GM18511 (cell line): ENCODE measurements at regions not wholly inside any gene's neighbourhood (a gene's known extent, or its start where the extent isn't known, plus 50 kb on each side); places are given as distances from the start of the nearest gene placed in this dataset.

Experiments
- ATAC-seq: cut with Tn5 transposase; IDR thresholded peaks from one replicate; pipeline ENCODE4 v1.9.1; 2021; ENCODE audit warnings: mild to moderate bottlenecking, moderate library complexity; ENCODE audit not compliant: unreplicated experiment

- no peak for ATAC-seq
Observed at GRCh38 chr2:207235621-207236020, 69.9 kb upstream of the KLF7 start.

DNA sequence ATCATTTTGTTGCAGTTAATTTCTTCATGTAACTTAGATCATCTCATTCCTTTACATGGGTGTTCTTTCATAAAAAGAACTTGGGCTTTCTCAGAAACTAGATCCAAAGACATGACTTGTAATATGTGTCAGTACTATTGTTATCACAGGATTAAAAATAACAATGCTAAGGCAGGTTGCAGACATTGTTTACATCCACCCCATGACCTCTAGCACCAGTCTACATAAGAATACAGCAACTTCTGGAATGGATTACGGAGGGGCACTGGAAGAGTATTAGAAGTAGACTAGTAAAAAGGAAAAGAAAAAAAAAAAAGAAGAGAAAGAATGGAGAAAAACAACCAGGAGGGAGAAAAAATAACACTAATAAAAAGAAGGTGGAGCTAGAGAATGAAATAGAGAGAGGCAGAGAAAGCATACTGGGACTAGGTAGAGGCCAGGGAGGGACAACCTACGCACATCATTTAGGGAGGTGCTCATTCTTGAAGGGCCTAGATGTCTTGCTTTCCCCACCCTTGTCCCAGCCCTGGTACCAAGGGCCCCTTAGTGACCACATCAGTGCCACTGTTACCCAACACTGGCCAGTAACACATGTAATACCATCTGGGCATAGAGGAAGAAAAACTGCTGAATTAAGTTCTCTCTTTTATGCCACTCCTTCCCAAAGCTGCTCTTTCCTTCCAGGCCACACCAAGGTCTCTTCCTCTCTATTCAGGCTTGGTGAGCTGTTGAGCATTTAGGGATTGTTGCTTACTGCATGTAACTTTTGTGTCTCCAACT, 70.6 kb upstream of the KLF7 start:
- ATAC-seq: no peak

DNA sequence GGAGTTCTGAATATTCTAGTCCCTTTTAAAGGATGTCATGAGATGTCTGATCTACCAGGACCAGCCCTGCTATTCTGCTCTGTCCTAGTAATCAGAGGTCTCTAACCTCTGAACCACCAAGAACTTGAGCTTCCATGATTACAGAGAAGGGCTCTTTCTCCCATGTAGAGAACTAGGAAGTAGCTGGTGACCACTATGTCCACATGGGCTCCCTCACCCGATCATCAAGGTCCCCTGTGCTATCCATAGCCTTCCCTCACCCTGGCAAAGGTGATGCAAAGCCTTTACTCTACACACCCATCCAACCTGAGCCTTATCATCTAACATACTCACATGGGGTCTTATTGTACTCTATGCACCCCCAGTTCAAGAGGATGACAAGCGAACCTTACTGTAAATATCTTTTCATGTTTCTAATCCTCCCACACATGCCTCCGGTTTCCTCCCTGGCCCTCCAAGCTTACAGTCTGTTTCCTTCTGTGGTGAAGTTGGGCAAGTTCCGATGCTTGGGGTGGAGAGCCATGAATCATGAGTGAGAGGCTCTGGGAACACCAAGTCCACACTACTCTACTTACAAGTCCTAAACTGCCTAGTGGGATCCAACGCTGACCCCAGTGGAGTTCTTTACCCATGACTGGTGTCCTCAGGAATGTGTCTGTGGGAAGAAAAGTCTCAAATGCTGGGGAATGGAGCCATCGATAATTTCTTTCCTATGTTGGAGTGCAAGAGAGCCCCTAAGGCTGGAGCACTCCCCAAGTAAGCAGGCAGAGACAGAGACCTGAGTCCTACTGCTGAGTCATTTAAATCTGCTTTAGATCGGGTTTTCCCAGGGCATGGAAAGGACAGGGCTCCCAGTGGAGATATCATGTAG, 73.3 kb upstream of the KLF7 start:
- no peak for ATAC-seq

DNA sequence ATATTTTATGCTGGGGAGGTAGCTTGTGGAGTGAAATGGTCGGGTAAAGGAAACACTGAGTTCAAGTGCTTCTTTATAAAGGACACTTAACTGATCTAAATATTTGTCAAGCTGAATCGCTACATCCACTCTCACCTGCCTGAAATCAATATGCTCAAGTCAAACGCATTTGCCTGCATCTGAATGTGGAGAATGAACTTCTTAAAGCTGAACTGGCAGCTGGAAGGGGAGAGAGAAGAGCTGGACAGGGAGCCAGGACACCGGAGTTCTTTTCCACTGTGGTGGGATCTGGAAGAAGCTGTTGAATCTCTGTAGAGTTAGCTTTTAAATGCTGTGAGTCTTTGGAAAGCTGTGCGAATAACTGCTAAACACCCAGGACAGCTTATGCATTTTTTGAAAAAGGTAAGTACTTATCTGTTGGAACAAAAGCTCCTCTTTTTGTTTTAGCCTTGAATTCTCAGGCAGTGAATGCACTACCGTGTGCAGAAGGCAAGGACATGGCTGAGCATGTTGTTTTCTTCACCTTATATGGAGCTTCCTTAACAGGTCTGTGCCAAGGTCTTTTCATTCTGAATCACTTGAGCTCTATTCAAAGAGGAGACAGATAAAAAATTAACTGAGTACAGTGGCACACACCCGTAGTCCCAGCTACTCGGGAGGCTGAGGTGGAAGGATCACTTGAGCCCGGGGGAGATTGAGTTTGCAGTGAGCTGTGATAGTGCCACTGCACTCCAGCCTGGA, 74.2 kb upstream of the KLF7 start:
- peak; percentile 57 for ATAC-seq

DNA sequence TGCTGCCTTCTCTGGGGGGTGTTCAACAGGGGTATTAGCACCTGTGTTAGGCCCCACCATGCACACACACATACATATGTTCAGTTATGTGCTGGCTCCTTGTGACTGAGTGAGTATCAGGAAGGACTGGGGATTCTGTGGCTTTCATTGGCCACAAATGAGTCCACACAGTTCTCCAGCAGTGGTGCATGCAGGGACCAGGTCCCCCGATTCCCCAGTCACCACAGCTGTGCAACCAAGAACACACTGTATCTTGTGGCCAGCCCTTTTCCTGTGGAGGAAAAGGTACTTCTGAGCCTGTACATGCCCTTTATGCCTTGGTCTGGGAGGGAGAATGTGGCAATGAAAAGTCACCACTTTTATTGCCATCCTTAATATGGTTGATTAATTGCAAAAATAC, 74.9 kb upstream of the KLF7 start:
- peak; percentile 32 for ATAC-seq

- ATAC-seq: peak; percentile 40
Observed at GRCh38 chr2:207241198-207241597, 75.5 kb upstream of the KLF7 start.

DNA sequence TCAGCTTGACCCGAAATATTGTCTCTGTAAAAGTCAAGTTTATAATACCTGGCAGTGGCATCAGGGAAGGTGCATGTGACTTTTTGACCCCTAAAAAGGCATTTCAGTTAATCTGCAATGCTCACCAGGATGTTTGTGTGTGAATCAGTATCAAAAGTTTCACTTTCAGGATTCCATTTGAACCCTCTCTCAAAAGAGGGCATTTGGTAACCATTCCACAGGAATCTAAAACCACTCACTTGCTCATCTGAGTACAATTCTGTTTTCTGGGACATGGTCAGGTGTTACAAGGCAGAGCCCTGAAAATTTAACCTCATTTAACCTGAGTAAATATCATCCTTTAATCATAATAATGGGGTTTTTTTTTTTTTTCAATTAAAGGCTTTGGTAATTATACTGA, 77.9 kb upstream of the KLF7 start:
- ATAC-seq: no peak

DNA sequence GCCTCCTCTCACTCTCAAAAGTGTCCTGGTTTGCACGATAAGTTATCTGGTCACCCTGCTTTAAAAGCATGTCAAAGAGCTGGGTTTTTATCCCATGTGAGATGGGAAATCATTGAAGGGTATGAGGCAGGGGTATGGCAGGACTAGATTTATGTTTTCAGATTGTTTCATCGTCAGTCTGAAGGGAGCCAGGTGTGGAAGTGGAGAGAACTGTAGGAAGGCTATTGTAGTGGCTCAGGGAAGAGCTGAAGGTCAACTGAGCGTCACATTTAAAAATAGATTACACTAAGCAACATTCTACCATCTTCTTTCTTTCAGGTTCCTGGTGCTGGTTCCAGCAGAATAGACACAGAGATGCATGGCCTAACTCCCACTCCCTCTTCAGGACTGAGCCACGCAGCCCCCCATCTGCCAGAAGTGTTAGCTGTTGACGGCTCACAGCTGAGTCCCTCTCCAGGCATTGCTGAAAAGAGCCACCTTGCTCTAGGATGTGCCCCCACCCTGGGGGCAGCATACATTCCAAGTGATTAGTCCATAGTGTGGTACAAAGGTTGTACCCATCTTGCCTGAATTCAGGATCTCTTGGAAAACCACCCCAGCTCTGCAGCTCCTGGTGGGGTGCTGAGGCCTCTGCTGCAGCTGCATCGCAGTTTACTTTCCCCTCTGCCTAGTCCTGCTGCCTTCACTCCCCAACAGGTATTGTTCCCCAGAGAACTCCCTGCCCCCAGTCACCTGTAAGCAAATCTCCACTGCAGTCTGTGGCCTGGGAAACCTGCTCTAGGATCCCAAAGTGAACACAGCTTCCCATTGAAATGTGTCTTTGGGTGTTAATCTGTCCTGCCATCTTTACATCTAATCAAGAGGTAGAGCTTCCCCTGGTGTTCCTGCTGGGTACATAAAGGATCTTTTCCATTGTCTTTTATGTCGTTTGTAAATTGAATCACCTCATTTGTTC, 79.5 kb upstream of the KLF7 start:
- no peak for ATAC-seq

GRCh38 chr2:207248702-207249377, 83.1 kb upstream of the KLF7 start:
- no peak for ATAC-seq

DNA sequence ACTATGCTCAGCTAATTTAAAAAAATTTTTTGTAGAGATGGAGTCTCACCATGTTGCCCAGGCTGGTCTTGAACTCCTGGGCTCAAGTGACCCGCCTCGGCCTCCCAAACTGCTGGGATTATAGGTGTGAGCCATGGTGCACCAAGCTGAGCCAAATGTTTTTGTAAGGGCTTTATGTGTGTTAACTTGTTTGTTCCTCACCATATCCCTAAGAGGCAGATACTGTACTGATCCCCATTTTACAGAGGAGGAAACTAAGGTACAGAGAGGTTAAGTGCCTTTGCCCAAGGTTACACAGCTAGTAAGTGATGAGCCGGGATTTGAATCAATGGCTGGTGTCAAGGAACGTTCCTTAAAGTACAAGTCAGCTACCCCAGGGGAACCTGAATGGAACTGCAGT, 85.3 kb upstream of the KLF7 start:
- no peak for ATAC-seq

GRCh38 chr2:207251573-207252192, 85.9 kb upstream of the KLF7 start:
- no peak for ATAC-seq

GRCh38 chr2:207252416-207252815, 86.7 kb upstream of the KLF7 start:
- ATAC-seq: no peak

DNA sequence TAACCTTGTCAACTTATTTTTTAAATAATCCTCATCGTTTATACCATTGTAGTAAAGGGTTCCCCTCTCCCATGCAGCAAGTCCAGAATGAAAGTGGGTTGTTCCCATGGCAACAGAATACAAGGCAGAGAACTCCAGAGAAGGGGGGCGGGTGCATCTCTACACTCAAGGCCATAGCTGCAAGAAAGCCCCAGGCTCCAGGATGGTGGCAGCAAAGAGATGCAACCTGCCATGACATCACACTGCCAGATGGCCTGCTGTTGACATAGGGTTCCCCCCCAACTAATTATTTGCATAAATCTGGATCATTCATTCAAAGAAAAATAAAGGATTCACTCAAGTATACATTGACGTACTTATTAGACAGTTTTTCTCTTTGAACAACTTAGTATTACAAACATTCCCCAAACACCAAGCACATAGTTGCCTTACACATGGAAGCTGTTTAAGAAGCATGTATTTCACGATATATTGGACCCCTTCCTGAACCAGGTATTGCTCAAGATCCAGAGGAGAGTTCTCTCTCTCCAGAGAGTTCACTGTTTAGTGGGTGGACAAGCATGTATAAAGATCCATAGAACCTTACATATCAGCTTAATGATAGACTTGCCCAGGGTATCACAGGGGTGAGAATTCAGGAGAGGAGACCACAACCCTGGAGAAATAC, 87.4 kb upstream of the KLF7 start:
- ATAC-seq: no peak

DNA sequence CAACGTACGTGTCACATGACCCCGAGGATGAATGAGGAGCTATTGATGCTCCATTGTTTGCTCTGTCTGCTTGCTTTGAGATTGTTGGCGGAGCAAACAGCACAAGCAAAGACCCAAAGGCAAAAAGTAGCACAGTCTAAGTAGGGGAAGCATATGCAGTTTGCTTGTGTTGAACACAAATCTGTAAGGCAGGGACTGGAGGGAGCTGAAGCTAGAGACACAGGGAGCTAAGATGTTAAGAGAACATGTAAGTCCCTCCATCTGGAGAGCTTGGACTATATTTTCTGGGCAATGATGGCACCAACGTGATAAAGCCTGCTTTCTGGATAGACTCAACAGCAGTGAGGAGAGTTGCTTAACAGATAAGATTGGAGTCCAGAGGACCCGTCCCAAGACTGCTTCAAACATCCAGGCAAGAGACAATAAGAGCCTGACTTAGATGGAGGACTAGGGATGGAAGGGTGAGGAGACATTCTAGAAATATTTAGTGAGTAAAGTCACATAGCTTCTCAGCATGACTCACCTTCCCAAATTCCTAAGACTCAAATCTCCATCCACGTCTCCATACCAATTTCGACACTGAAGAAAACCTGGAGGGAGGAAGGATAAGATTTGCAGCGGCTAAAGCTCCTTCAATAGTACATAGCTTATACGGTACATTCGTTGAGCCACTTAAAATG, 88.1 kb upstream of the KLF7 start:
- ATAC-seq: no peak

DNA sequence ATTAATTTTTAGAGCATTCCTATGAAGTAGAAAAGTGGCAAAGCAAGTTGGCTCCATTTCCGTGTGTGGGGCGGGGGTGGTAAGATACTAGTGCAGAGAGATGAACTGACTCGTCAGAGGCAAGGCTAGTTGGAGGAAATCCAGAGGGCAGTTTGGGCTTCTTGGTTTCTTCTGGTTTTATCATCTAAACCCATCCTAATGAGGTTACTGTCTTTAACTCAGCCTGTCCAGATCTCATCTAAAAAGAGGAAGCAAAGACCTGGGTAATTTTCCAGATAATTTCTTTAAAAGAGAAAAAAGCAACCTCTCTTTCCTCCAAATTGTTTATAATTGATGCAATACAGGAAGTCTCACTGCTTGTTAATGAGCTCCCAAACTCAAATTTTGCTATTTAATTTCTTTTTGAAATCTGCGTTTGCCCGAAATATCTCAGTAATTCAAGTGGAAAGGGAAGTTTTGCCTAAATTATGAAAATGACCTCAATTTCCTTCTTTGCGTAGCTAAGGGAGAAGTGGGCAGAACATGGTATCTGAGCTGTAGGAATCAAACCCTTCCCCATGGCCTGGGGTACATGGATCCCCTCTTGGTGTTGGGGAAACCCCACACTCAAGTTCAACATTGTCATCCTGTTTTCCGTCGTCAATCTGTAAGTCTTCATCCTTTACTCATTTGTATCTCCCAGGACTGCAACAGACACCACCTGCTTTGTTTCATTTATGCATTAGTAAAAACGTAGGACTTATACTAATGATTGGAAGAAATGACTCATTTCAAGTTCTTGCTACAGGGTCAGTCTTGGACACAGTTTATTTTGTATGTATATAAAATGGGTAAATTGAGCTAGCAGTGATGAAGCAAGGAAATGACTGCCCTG, 89.1 kb upstream of the KLF7 start:
- ATAC-seq: no peak

GRCh38 chr2:207255565-207256470, 90.1 kb upstream of the KLF7 start:
- no peak for ATAC-seq
